OCI-LY3 (cell line): ENCODE measurements at regions not wholly inside any gene's neighbourhood (a gene's known extent, or its start where the extent isn't known, plus 50 kb on each side); places are given as distances from the start of the nearest gene placed in this dataset.

Experiments
- CTCF ChIP-seq: fragments of 200-600, 300-600 bp; sonication (generic); IDR thresholded peaks from 2 replicates; pipeline ENCODE4 v1.5.1; 2014; ENCODE audit warnings: antibody characterized with exemption, low read length, low read depth
- EZH2phosphoT487 ChIP-seq: fragments of 200-600 bp; shearing (Covaris generic); IDR thresholded peaks from 2 replicates; pipeline ENCODE4 v1.6.1; 2018; ENCODE audit warnings: antibody characterized with exemption, mixed run types, low read depth

- TF ChIP-seq CTCF = no peak
- no peak for TF ChIP-seq EZH2phosphoT487
These were observed 271.2 kb upstream of the ROPN1 start for GRCh38 chr3:124263168-124263567.
